ENCODE measurements at regions not wholly inside any gene's neighbourhood (a gene's known extent, or its start where the extent isn't known, plus 50 kb on each side); places are given as distances from the start of the nearest gene placed in this dataset.

- no peak overlapping the region for H3K4me3 ChIP-seq (ENCODE audit: low read depth, low read length)
- no peak for TF ChIP-seq CTCF (conservative IDR thresholded peaks at IDR 0.05; ENCODE audit: low read depth, low read length)
- DNase-seq (ENCODE audit: low read depth), result no peak
Observed at GRCh38 chr13:32851083-32852069, 164.8 kb upstream of the KL start.

GRCh38 chr13:32852526-32852925, 163.7 kb upstream of the KL start:
- no peak for DNase-seq (ENCODE audit: low read depth)
- H3K4me3 ChIP-seq (ENCODE audit: low read depth, low read length), result no peak overlapping the region
- no peak for TF ChIP-seq CTCF (conservative IDR thresholded peaks at IDR 0.05; ENCODE audit: low read depth, low read length)

GRCh38 chr13:32857077-32857476, 159.1 kb upstream of the KL start:
- DNase-seq (ENCODE audit: low read depth), result no peak
- TF ChIP-seq CTCF (conservative IDR thresholded peaks at IDR 0.05; ENCODE audit: low read depth, low read length), result no peak
- H3K4me3 ChIP-seq (ENCODE audit: low read depth, low read length), result no peak overlapping the region

GRCh38 chr13:32857689-32858088, 158.5 kb upstream of the KL start:
- no peak for DNase-seq (ENCODE audit: low read depth)
- no peak overlapping the region for H3K4me3 ChIP-seq (ENCODE audit: low read depth, low read length)
- TF ChIP-seq CTCF (conservative IDR thresholded peaks at IDR 0.05; ENCODE audit: low read depth, low read length), result no peak

GRCh38 chr13:32859707-32860292, 156.4 kb upstream of the KL start:
- H3K4me3 ChIP-seq (ENCODE audit: low read depth, low read length), result no peak overlapping the region
- no peak for TF ChIP-seq CTCF (conservative IDR thresholded peaks at IDR 0.05; ENCODE audit: low read depth, low read length)
- no peak for DNase-seq (ENCODE audit: low read depth)

GRCh38 chr13:32861304-32861703, 154.9 kb upstream of the KL start:
- H3K4me3 ChIP-seq (ENCODE audit: low read depth, low read length), result no peak overlapping the region
- no peak for DNase-seq (ENCODE audit: low read depth)
- no peak for TF ChIP-seq CTCF (conservative IDR thresholded peaks at IDR 0.05; ENCODE audit: low read depth, low read length)
